ENCODE measurements at regions not wholly inside any gene's neighbourhood (a gene's known extent, or its start where the extent isn't known, plus 50 kb on each side); places are given as distances from the start of the nearest gene placed in this dataset.

GRCh38 chr9:33659921-33660320, 135.4 kb upstream of the PRSS3 start:
- Histone ChIP-seq H2AK5ac (ENCODE audit: insufficient read length, low read length) (no peak overlapping the region), H2BK5ac (ENCODE audit: insufficient read length, low read length) (no peak overlapping the region), H2BK20ac (ENCODE audit: low read depth, low read length, poor library complexity, severe bottlenecking) (no peak overlapping the region), H3K9ac (ENCODE audit: extremely low read depth, insufficient read length, low read length) (no peak overlapping the region), H3K23ac (ENCODE audit: insufficient read length, low read depth, low read length) (no peak overlapping the region), H2BK12ac (ENCODE audit: insufficient read length, low read depth, low read length) (no peak overlapping the region), H3K4me1 (ENCODE audit: insufficient read depth, low read length) (no peaks in the 10 kb centered on the region), H3K9me3 (ENCODE audit: control insufficient read depth, low read depth, low read length) (no peaks in the 10 kb centered on the region), H4K20me1 (ENCODE audit: control insufficient read depth, insufficient read depth, insufficient read length) (no peaks in the 10 kb centered on the region), H3K79me2 (ENCODE audit: insufficient read depth, low read length) (no peaks in the 10 kb centered on the region), H3K27me3 (ENCODE audit: insufficient read depth, low read length) (no peaks in the 10 kb centered on the region), H3K18ac (ENCODE audit: insufficient read length, low read depth, low read length) (no peak overlapping the region), H3K79me1 (ENCODE audit: insufficient read depth, low read depth, low read length, poor library complexity, severe bottlenecking) (no peaks in the 10 kb centered on the region), H3K23me2 (ENCODE audit: insufficient read length, low read depth, low read length, poor library complexity, severe bottlenecking) (no peaks in the 10 kb centered on the region), H4K91ac (ENCODE audit: insufficient read length, low read depth, low read length) (no peak overlapping the region), H4K5ac (ENCODE audit: insufficient read length, low read depth, low read length) (no peak overlapping the region), H3T11ph (ENCODE audit: low read length) (no peak overlapping the region), H3K4ac (ENCODE audit: low read depth, low read length) (no peak overlapping the region), H3K27ac (ENCODE audit: insufficient read length, low read depth, low read length) (no peak overlapping the region), H4K8ac (replicated peaks; ENCODE audit: insufficient read length, low read depth, low read length) (no peak overlapping the region), H2BK120ac (ENCODE audit: low read depth, low read length, poor library complexity, severe bottlenecking) (no peak overlapping the region), H3K14ac (ENCODE audit: insufficient read depth, low read length) (no peak overlapping the region), H2AFZ (ENCODE audit: low read length) (no peak overlapping the region), H3K56ac (ENCODE audit: insufficient read length, low read depth, low read length) (no peak overlapping the region), H3K4me2 (ENCODE audit: insufficient read depth, insufficient read length, low read length) (no peak overlapping the region), H2BK15ac (ENCODE audit: low read depth, low read length) (no peak overlapping the region)
- no peaks in the 10 kb centered on the region for H3K9me3 Mint-ChIP-seq
- H3K4me3 Mint-ChIP-seq, result no peak overlapping the region
- no peaks in the 10 kb centered on the region for H3K4me1 Mint-ChIP-seq
- no CpG with 5 or more reads among the region's 1 CpG for WGBS (ENCODE audit: extremely low coverage, insufficient read length, low lambda C conversion rate)
- peaks cover 32% of the 10 kb centered on the region for H3K27me3 Mint-ChIP-seq (ENCODE audit: low read depth)
- no peak overlapping the region for H3K27ac Mint-ChIP-seq
- no peak for TF ChIP-seq CTCF (conservative IDR thresholded peaks at IDR 0.05)
- DNase-seq, result no peak
- H3K36me3 Mint-ChIP-seq (ENCODE audit: insufficient read depth in 1 of 3, low read depth in 3 of 3), result no peaks in the 10 kb centered on the region
